ENCODE measurements at regions not wholly inside any gene's neighbourhood (a gene's known extent, or its start where the extent isn't known, plus 50 kb on each side); places are given as distances from the start of the nearest gene placed in this dataset.

DNA sequence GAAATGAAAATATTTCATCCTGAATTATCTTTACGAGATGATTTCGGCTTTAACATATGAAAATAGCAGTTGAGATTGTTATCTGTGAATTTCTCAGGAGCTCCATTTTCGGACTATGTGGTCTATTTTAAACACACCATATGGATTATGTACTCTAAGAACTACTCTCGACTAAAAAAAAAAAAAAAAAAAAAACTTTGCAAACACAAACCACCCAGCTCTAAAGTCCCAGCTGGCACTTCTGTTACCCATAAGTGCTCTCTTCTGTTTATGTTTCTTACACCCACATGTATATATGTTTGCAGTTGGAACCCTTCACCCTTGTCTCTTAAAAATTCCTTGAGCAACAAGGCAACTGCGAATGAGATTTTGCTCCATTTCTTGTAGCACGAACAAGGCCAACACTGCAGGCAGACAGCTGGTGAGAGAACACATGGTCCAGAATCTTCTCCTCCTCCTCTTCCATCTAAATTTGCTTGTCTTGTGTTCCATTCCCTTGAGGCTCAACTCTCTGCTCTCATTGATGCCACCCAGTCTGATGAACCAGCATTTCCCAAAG lies 172.7 kb upstream of the HCCS start:
- no TSS peak for BruUV-seq (replicated peaks)
- no peaks in the 10 kb centered on the region for H3K9me3 ChIP-seq (ENCODE audit: control insufficient read depth, insufficient read depth, low read depth, low read length)
- intact Hi-C loops (cut with micrococcal nuclease; ENCODE audit: unreplicated experiment) = no loop called here
- CTCF ChIA-PET = interaction anchor here (0.6 to 0.7 kb wide), 2 partner anchors 371 to 619 kb away, joined by 8 to 15 read pairs; no protein-coding TSS in a partner anchor
- no peaks in the 10 kb centered on the region for H3K36me3 ChIP-seq (ENCODE audit: control insufficient read depth, insufficient read depth, low read length)
- ATAC-seq = no peak
- no peaks in the 10 kb centered on the region for H3K4me1 ChIP-seq (ENCODE audit: control insufficient read depth, insufficient read depth, low read length)
- no peak overlapping the region for H3K27ac ChIP-seq (ENCODE audit: low read length)
- DNase-seq (ENCODE audit: low read depth, low spot score) = no peak
- H3K27me3 ChIP-seq (ENCODE audit: control insufficient read depth, insufficient read depth, low read length) = no peaks in the 10 kb centered on the region
- POLR2A ChIA-PET = no interaction called here
- H3K4me3 ChIP-seq (ENCODE audit: low read depth in 2 of 2, low read length in 2 of 2) = no peak overlapping the region
- TF ChIP-seq SIN3A (IDR thresholded peaks at IDR 0.05; ENCODE audit: borderline replicate concordance, insufficient read depth, low read depth, low read length) = no peak
- TF ChIP-seq, protein P1, sequence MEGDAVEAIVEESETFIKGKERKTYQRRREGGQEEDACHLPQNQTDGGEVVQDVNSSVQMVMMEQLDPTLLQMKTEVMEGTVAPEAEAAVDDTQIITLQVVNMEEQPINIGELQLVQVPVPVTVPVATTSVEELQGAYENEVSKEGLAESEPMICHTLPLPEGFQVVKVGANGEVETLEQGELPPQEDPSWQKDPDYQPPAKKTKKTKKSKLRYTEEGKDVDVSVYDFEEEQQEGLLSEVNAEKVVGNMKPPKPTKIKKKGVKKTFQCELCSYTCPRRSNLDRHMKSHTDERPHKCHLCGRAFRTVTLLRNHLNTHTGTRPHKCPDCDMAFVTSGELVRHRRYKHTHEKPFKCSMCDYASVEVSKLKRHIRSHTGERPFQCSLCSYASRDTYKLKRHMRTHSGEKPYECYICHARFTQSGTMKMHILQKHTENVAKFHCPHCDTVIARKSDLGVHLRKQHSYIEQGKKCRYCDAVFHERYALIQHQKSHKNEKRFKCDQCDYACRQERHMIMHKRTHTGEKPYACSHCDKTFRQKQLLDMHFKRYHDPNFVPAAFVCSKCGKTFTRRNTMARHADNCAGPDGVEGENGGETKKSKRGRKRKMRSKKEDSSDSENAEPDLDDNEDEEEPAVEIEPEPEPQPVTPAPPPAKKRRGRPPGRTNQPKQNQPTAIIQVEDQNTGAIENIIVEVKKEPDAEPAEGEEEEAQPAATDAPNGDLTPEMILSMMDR (IDR thresholded peaks at IDR 0.05) = no peak
- TF ChIP-seq POLR2AphosphoS5 (IDR thresholded peaks at IDR 0.05; ENCODE audit: low read depth, low read length) = no peak
- no peak for TF ChIP-seq TCF7L2 (IDR thresholded peaks at IDR 0.05; ENCODE audit: low read depth, low read length)
- TF ChIP-seq, protein P2, sequence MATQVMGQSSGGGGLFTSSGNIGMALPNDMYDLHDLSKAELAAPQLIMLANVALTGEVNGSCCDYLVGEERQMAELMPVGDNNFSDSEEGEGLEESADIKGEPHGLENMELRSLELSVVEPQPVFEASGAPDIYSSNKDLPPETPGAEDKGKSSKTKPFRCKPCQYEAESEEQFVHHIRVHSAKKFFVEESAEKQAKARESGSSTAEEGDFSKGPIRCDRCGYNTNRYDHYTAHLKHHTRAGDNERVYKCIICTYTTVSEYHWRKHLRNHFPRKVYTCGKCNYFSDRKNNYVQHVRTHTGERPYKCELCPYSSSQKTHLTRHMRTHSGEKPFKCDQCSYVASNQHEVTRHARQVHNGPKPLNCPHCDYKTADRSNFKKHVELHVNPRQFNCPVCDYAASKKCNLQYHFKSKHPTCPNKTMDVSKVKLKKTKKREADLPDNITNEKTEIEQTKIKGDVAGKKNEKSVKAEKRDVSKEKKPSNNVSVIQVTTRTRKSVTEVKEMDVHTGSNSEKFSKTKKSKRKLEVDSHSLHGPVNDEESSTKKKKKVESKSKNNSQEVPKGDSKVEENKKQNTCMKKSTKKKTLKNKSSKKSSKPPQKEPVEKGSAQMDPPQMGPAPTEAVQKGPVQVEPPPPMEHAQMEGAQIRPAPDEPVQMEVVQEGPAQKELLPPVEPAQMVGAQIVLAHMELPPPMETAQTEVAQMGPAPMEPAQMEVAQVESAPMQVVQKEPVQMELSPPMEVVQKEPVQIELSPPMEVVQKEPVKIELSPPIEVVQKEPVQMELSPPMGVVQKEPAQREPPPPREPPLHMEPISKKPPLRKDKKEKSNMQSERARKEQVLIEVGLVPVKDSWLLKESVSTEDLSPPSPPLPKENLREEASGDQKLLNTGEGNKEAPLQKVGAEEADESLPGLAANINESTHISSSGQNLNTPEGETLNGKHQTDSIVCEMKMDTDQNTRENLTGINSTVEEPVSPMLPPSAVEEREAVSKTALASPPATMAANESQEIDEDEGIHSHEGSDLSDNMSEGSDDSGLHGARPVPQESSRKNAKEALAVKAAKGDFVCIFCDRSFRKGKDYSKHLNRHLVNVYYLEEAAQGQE (IDR thresholded peaks at IDR 0.05; ENCODE audit: insufficient read depth in 1 of 2, low read depth in 2 of 2, low read length in 1 of 2) = no peak
- in situ Hi-C loops (cut with HindIII; ENCODE audit: low pct_unique_long_range_greater_than_20kb, low sequenced_read_pairs) = no loop called here

DNA sequence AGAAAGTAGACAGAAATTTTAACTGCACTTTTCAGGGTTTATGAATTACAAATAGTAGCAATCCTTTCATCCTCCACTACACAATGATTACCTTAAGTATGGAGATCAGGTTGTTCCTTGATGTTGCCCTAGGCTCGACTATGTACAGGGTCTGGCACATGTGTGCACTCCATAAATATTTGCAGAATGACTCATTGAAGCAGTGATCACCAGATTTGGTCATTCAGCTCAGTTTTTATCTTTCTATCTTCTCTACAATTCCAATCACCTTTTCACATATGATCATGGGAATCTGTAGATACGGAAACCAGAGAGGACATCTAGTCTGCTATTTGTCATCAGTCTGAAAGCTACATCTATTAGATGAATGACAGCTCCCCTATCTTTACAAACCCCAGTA lies 171.7 kb upstream of the HCCS start:
- CTCF ChIA-PET = no interaction called here
- no TSS peak for BruUV-seq (replicated peaks)
- Histone ChIP-seq H3K4me3 (ENCODE audit: low read depth in 2 of 2, low read length in 2 of 2) (no peak overlapping the region), H3K9me3 (ENCODE audit: control insufficient read depth, insufficient read depth, low read depth, low read length) (no peaks in the 10 kb centered on the region), H3K27me3 (ENCODE audit: control insufficient read depth, insufficient read depth, low read length) (no peaks in the 10 kb centered on the region), H3K36me3 (ENCODE audit: control insufficient read depth, insufficient read depth, low read length) (no peaks in the 10 kb centered on the region), H3K27ac (ENCODE audit: low read length) (no peak overlapping the region), H3K4me1 (ENCODE audit: control insufficient read depth, insufficient read depth, low read length) (no peaks in the 10 kb centered on the region)
- ATAC-seq = no peak
- in situ Hi-C loops (cut with HindIII; ENCODE audit: low pct_unique_long_range_greater_than_20kb, low sequenced_read_pairs) (no loop called here), intact Hi-C loops (cut with micrococcal nuclease; ENCODE audit: unreplicated experiment) (no loop called here)
- DNase-seq (ENCODE audit: low read depth, low spot score) = no peak
- TF ChIP-seq, protein P1 (IDR thresholded peaks at IDR 0.05) = no peak
- TF ChIP-seq, protein P2 (IDR thresholded peaks at IDR 0.05; ENCODE audit: insufficient read depth in 1 of 2, low read depth in 2 of 2, low read length in 1 of 2) = no peak
- no peak for TF ChIP-seq SIN3A (IDR thresholded peaks at IDR 0.05; ENCODE audit: borderline replicate concordance, insufficient read depth, low read depth, low read length)
- TF ChIP-seq POLR2AphosphoS5 (IDR thresholded peaks at IDR 0.05; ENCODE audit: low read depth, low read length) = no peak
- TF ChIP-seq TCF7L2 (IDR thresholded peaks at IDR 0.05; ENCODE audit: low read depth, low read length) = no peak
- POLR2A ChIA-PET = no interaction called here

Measured in Panc1 (cell line).